SK-N-SH treated with all-trans-retinoic acid at 6 μM for 48 hours (cell line): ENCODE measurements at regions not wholly inside any gene's neighbourhood (a gene's known extent, or its start where the extent isn't known, plus 50 kb on each side); places are given as distances from the start of the nearest gene placed in this dataset.

ENCODE experiments used
- ATAC-seq: fragments of 200-7000 bp; cut with Tn5 transposase; 3 replicates; pipeline ENCODE4 v1.9.1; 2020; ENCODE audit warnings: mild to moderate bottlenecking, moderate library complexity
- ARNTL ChIP-seq: fragments of 450-650 bp; formaldehyde crosslinking; IDR thresholded peaks from 2 replicates; pipeline ENCODE4 v1.5.0; 2020; ENCODE audit warnings: low read depth, mild to moderate bottlenecking, moderate library complexity, borderline replicate concordance
- BACH2 ChIP-seq: fragments of 250-450 bp; sonication (Bioruptor Pico); IDR thresholded peaks from 2 replicates; pipeline ENCODE4 v1.9.0; 2021; ENCODE audit warnings: mild to moderate bottlenecking, borderline replicate concordance
- CSDC2 ChIP-seq: fragments of 250-450 bp; sonication (Bioruptor Pico); IDR thresholded peaks from 2 replicates; pipeline ENCODE4 v1.5.0; 2020; ENCODE audit warnings: mild to moderate bottlenecking, moderate library complexity
- CSRNP3 ChIP-seq: fragments of 250-450 bp; sonication (Bioruptor Pico); IDR thresholded peaks from 2 replicates; pipeline ENCODE4 v1.5.1; 2021; ENCODE audit warnings: mild to moderate bottlenecking, moderate library complexity
- ESRRG ChIP-seq: fragments of 250-450 bp; sonication (Bioruptor Pico); IDR thresholded peaks from 2 replicates; pipeline ENCODE4 v1.6.1; 2021; ENCODE audit warnings: mild to moderate bottlenecking
- ISL1 ChIP-seq: fragments of 250-450 bp; sonication (Bioruptor Pico); IDR thresholded peaks from 2 replicates; pipeline ENCODE4 v2.1.2; 2022; ENCODE audit warnings: mild to moderate bottlenecking, moderate library complexity
- OSR1 ChIP-seq: fragments of 250-450 bp; sonication (Bioruptor Pico); IDR thresholded peaks from 2 replicates; pipeline ENCODE4 v1.8.0; 2022; ENCODE audit warnings: moderate library complexity, mild to moderate bottlenecking, inconsistent platforms
- PPARA ChIP-seq: fragments of 250-450 bp; sonication (Bioruptor Pico); IDR thresholded peaks from 2 replicates; pipeline ENCODE4 v1.5.0; 2020; ENCODE audit warnings: mild to moderate bottlenecking, borderline replicate concordance
- RARB ChIP-seq: fragments of 250-450 bp; sonication (Bioruptor Pico); IDR thresholded peaks from 2 replicates; pipeline ENCODE4 v1.8.0; 2021; ENCODE audit warnings: mild to moderate bottlenecking, moderate library complexity
- SNAI2 ChIP-seq: fragments of 250-450 bp; sonication (Bioruptor Pico); IDR thresholded peaks from 2 replicates; pipeline ENCODE4 v1.5.0; 2020; ENCODE audit warnings: mild to moderate bottlenecking, moderate library complexity
- TCF4 ChIP-seq: fragments of 250-450 bp; sonication (Bioruptor Pico); IDR thresholded peaks from 2 replicates; pipeline ENCODE4 v1.8.0; 2021; ENCODE audit warnings: mild to moderate bottlenecking, moderate library complexity, borderline replicate concordance
- TSHZ2 ChIP-seq: fragments of 250-450 bp; sonication (Bioruptor Pico); IDR thresholded peaks from 2 replicates; pipeline ENCODE4 v1.5.0; 2020; ENCODE audit warnings: mild to moderate bottlenecking, moderate library complexity
- ZC3H10 ChIP-seq: fragments of 250-450 bp; sonication (Bioruptor Pico); IDR thresholded peaks from 2 replicates; pipeline ENCODE4 v1.5.1; 2021; ENCODE audit warnings: mild to moderate bottlenecking, moderate library complexity
- ZFP3 ChIP-seq: fragments of 250-450 bp; sonication (Bioruptor Pico); IDR thresholded peaks from 2 replicates; pipeline ENCODE4 v1.5.0; 2020; ENCODE audit warnings: mild to moderate bottlenecking, moderate library complexity
- ZFP30 ChIP-seq: fragments of 450-650 bp; formaldehyde crosslinking; IDR thresholded peaks from 2 replicates; pipeline ENCODE4 v1.5.0; 2022; ENCODE audit warnings: mild to moderate bottlenecking, moderate library complexity
- ZNF565 ChIP-seq: fragments of 450-650 bp; formaldehyde crosslinking; conservative IDR thresholded peaks from 2 replicates; pipeline ENCODE4 v1.5.0; 2020; ENCODE audit warnings: low read depth, mild to moderate bottlenecking, moderate library complexity
- ZNF70 ChIP-seq: fragments of 450-650 bp; formaldehyde crosslinking; IDR thresholded peaks from 2 replicates; pipeline ENCODE4 v1.5.0; 2020; ENCODE audit warnings: mild to moderate bottlenecking, moderate library complexity
- ZNF8 ChIP-seq: fragments of 450-650 bp; formaldehyde crosslinking; IDR thresholded peaks from 2 replicates; pipeline ENCODE4 v1.5.0; 2020; ENCODE audit warnings: mild to moderate bottlenecking, moderate library complexity
- TF ChIP-seq, protein P1 (sequence below): fragments of 250-450 bp; sonication (Bioruptor Pico); IDR thresholded peaks from 2 replicates; pipeline ENCODE4 v1.5.1; 2020; ENCODE audit warnings: low read depth, mild to moderate bottlenecking, moderate library complexity

GRCh38 chr4:22997358-22998224 lies 304.9 kb downstream of the GBA3 start:
- no peak for ATAC-seq
- TF ChIP-seq SNAI2 (CRISPR knock-in tag) (no peak), ZNF70 (CRISPR knock-in tag) (no peak), ESRRG (CRISPR knock-in tag) (no peak), ARNTL (no peak)
- TF ChIP-seq, protein P1, sequence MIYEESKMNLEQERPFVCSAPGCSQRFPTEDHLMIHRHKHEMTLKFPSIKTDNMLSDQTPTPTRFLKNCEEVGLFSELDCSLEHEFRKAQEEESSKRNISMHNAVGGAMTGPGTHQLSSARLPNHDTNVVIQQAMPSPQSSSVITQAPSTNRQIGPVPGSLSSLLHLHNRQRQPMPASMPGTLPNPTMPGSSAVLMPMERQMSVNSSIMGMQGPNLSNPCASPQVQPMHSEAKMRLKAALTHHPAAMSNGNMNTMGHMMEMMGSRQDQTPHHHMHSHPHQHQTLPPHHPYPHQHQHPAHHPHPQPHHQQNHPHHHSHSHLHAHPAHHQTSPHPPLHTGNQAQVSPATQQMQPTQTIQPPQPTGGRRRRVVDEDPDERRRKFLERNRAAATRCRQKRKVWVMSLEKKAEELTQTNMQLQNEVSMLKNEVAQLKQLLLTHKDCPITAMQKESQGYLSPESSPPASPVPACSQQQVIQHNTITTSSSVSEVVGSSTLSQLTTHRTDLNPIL (CRISPR knock-in tag): no peak

DNA sequence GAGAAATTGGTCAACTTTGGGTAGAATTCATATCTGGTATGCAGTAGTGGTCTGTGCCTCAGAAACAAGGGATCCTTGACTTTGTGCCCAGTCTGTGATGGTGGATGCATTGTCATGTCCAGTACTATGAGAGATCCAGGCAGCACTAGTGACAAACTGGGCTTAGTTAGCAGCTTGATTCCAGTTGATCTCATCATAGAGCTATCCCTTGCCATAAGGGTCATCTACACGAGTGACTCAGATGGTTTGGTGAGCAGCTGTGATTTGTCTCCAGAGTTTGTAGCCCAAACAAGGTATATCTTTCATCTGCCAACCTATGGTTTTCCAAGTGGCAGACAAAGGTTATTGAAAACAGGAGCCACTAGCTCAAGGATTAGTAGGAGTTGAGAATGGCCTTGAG lies 298.8 kb downstream of the GBA3 start:
- no peak for ATAC-seq
- TF ChIP-seq PPARA (CRISPR knock-in tag) (no peak), ZNF8 (CRISPR knock-in tag) (no peak), SNAI2 (CRISPR knock-in tag) (no peak), CSDC2 (CRISPR knock-in tag) (no peak), TCF4 (no peak), ISL1 (no peak), ZFP30 (CRISPR knock-in tag) (no peak), CSRNP3 (CRISPR knock-in tag) (no peak), ZFP3 (no peak), OSR1 (CRISPR knock-in tag) (no peak), BACH2 (CRISPR knock-in tag) (no peak), ESRRG (CRISPR knock-in tag) (no peak), ZNF565 (CRISPR knock-in tag) (no peak), ZC3H10 (CRISPR knock-in tag) (no peak), TSHZ2 (CRISPR knock-in tag) (no peak)

- TF ChIP-seq TSHZ2 (CRISPR knock-in tag): no peak
- TF ChIP-seq RARB: no peak
- no peak for TF ChIP-seq BACH2 (CRISPR knock-in tag)
- TF ChIP-seq ISL1: no peak
- TF ChIP-seq CSRNP3 (CRISPR knock-in tag): no peak
- no peak for ATAC-seq
Observed at GRCh38 chr4:22988526-22988925, 295.8 kb downstream of the GBA3 start.
